NCI-H1048 (cell line): ENCODE measurements at regions not wholly inside any gene's neighbourhood (a gene's known extent, or its start where the extent isn't known, plus 50 kb on each side); places are given as distances from the start of the nearest gene placed in this dataset.
"Not testable (repeated sequence)": the region's sequence is repeated elsewhere in the genome, so short reads cannot be mapped to it uniquely, and the experiment has no call there.

Experiments
- DNase-seq: peaks from one replicate; lab custom pipeline; 2025; lab: John Stamatoyannopoulos, UW

DNA sequence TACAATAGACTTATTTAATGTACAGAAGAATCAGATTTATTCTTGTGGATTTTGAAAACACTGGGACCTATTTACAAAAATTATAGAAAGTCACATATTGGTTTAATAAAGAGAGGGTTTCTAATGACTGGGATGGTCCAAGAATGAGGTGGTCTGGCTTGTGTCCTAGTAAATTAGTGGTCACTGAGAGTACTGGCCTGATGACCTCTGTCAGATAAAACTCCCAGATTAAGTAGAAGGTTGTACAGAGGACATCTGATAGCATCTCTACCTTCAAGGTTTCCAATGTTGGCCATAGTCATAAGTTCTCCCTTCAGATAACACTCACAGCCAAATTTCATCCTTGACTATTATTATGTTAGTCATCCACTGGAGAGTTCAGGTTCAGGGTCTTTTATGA is 692.9 kb downstream of the MTRR start:
- no peak for DNase-seq

DNA sequence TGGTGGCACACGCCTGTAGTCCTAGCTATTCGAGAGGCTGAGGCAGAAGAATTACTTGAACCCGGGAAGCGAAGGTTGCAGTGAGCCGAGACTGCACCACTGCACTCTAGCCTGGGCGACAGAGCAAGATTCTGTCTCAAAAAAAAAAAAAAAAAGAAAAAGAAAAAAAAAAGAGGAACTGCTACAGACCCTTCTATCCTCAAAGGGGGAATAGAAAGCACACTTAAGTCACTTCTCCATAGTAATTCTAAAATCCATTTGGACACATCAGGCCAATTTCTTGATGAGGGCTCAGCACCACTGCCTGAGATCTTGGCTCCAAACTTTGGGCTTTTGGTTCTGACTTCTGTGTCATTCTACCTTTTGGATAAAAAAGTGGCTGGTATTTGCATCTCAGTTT is 694.6 kb downstream of the MTRR start:
- not testable (repeated sequence) for DNase-seq

DNA sequence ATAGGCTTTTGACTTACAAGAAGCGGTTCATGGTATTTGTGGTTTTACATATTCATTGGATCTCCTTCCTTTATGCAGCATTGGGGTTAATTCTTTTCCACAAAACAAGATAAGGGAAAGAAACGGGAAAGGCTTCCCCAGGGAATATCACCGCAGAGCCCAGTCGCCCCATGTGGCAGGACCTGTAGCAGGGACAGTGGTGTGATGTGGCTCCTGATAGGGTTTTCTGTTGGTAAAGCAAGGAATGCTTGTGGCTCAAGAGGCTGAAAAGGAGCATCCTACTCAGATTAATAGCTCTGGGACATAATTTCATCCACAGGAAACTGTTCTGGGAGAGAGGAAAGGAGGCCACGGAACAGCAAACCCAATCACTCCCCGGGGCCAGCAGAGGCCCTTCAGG is 699.9 kb downstream of the MTRR start:
- no peak for DNase-seq

DNA sequence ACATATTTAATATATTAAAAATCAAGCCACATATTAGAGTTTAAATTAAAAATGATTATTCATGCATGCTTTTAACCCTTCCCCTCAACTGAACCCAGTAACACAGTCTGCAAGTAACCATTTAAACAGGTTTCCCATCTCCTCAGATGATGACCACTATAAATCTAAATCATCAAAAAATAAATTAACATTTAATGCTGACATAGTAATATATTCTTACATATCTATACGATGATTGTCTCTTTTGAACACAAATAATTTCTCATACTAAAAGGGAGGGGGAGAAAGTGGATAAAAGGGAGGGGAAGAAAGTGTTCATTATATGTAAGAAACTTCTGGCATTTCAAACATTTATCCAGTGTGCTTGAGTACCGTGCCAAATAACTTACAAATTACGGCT is 701.6 kb downstream of the MTRR start:
- DNase-seq, result no peak

DNA sequence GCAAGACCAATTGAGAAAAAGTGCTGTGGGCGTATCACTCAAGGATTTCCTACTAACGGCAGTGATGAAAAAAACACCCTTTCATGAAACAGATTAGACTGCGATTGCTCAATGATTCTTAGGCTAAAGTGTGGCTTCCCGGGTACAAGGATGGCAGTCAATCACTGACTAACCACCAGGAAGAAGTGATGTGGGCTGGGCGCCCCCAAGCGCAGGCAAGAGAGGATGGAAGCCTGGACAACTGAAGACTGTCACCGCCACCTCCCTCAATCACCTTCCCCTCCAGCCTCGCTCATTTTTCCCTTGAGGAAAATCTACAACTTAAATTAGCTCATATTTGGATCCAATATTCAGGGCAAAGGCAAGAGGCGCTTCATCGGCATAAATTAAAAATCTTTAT is 707.2 kb downstream of the MTRR start:
- DNase-seq, result no peak

DNA sequence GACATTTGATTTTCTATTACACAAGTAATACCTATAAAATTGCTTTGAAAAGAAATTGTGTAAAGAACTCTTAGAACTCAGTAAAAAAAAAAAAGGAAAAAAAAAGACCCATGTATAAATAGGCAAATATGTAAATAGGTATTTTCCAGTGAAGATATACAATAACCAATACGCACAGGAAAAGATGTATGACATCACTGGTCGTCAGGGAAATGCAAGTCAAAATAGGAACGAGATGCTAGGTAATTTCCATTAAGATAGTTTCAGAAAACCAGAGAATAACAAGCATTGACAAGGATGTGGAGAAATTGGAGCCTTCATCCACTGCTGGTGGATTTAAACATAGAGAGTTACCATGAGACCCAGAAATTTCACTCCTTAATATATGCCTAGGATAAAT is 708.8 kb downstream of the MTRR start:
- no peak for DNase-seq

DNA sequence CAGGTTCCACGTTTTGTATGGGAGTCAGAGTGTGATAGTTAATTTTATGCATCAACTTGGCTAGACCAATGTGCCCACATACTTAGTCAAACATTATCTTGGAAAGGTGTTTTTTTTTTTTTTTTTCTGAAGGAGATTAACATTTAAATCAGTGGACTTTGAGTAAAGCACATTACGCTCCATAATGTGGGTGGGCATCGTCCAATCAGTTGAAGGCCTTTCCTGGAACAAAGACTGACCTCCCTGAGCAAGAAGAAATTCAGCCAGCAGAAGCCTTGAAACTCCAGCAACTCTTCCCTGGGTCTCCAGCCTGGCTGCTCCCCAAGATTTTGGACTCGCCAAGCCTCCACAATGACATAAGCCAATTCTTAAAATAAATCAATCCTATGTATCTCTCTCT is 711.4 kb downstream of the MTRR start:
- DNase-seq, result no peak

DNA sequence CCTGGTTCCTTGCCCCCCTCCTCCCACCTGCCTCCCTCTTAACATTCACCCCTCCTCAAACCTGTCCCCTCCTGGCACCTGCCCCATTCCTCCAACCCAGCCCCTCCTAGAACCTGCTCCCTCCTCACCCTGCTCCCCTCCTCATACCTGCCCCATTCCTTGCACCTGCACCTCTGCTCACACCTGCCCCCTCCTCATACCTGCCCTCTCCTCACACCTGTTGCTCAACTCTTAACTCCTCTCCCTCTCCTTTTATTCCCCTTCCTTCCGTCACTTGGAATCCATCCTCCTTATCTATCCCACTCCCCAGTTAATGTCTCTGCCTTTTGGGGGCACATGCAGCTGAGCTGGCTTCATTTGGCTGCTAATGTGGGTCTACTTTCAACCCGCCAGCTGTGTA is 712.1 kb downstream of the MTRR start:
- no peak for DNase-seq

DNA sequence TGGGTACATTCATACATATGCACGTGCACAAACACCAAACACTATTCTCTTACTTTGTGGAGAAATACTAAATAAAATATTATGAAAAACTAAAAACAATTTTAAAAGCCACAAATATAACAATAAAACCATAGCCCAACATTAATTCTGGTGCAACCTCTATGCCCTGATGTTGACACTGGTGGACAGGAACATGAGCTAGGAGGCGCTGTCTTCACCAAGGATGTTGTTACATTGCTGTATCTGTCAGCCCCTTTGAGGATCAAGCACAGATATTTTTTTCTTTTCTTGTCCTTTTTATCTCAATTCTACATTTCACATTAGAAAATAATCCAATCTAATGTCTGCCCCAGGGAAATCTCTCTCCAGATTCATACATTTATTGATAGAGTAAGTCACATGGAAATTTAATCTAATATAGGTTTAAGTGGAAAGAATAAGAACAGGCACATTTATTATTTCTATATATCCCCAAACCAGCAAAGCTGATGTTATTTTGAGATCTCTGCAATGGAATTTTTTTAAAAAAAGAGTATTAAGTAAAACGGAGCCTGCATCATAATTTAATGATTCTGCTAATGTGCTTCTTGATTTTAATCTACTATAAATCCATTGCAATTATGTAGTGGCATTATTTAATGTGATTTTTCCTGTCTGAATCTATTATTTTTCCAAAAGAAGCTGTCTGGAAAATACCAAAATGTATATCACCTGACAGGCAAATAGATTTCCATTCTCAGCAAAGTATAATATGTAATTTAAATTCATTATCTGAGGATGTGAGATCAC is 716.5 kb downstream of the MTRR start:
- no peak for DNase-seq

DNA sequence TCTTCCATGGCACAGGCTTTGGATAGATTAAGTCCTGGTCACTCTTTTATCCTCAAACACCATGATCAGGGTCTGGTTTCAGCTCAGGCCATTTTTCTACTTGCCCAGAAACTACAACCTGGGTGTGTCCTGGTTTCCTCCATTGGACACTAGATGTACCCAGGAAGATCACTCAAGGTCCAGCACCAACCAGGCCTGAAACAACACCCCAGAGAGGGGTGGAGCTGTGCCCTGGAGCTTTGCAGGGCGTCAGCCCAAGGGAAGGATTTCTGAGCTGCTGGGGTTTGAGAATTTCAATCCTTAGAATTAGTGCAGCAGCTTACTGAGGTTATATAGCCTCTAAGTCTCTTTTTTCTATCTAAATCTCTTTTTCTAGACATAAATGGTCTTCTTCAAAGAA is 722.0 kb downstream of the MTRR start:
- DNase-seq, result no peak

DNA sequence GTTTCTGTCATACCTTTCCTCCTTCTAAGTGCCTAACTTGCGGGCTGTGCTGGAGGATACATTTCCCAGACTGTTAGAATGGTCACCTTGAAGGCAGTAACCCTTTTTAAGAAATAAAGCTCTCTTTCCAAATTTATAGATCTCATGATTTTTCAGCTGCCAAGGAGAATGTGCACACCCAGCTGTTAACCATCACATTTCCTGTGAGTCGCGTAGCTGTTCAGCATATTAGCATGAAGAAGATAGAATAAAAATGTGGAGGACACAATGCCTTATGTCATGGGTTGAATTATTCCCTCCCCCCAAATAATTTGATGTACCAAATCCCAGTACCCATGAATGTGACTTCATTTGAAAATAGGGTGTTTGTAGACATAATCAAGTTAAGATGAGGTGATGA is 729.4 kb downstream of the MTRR start:
- DNase-seq, result no peak

DNA sequence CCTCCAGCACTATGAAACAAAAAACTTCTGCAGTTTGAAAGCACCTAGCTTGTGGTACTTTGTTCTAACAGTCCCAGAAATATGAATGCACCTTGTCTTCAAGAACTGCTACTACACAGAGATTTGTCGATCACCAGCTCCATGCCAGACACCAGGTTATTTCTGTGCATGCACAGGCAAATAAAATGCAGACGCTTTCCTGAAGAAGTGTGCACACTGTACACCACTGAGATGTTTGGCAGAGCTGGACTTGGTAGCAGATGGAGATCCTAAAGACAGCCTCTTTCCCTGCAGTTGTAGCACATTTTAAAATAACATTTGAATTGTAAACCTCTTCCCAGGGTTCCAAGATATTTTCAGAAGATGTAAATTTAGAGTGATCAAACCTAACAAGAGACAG is 730.0 kb downstream of the MTRR start:
- no peak for DNase-seq

DNA sequence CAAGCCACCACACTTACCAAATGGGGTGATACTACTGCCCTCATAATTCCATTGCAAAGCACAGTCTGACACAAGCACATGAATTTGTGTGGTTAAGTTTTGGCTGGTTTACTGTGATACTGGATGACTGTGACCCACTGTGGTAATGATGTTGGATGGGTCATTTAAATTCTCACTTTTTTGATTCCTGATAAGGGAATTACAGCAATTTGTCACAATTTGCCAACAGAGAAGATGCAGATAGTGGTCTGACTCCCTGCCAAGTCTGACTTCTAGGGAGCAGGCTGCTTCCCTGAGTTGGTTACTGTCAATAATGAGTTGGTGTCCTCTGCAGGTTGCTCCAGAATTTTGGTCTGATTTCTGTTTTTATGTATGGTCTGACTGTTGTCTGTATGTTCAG is 731.9 kb downstream of the MTRR start:
- no peak for DNase-seq

DNA sequence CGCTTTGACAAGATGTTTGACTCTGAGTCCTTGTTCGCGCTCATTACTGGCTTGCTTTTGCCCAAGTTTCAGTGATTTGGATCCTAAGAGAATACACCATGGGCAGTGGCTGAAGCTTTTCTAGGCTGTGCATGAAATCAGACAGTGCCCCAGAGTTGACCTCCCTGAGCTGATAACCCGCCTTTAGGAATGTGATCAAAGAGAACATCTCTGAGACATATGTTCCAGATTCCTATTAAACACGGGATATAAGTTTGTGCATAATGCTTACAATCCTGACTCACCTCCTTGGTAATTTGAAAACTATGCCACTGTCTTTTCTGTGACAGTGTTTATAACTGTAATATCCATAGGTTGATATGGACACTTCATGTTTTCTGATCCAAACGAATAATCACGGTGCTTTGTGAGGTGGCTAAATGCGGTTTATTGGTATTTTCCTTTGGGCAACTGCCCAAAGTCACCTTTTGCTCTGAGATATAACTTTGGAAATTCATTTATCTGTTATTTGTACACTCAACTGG is 732.9 kb downstream of the MTRR start:
- DNase-seq, result no peak

DNA sequence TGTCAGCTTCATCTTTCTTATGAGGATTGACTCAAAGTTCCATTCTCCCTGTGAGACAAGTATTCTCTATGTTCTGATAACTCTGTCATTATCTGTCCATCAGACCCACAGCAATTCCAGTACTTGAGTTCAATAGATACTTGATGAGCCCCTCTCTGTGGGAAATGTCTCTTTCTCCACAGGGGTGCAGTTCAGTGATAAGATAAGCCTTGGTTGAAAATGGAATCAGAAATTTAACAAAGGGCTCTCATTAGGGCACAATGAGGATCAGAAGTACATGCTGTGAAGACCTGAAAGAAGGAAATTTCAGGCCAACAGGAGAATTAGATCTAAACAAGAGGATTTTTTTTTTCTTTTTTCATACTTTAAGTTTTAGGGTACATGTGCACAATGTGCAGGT is 737.3 kb downstream of the MTRR start:
- DNase-seq, result no peak

DNA sequence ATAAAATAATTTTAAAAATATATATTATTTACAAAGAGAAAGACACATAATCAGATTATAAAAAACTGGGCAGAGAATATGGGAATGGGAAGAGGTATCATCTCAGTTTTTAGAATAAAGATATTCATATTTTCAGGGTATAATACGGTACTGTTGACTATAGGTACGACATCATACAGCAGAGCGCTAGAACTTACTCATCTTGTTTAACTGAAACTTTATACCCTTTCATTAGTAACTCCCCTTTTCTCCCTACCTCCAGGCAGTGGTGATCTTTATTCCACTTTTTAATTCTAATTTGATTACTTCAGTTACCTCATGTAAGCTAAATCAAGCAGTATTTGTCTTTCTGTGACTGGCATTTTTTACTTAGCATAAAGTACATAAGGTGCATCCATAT is 742.1 kb downstream of the MTRR start:
- DNase-seq, result no peak

DNA sequence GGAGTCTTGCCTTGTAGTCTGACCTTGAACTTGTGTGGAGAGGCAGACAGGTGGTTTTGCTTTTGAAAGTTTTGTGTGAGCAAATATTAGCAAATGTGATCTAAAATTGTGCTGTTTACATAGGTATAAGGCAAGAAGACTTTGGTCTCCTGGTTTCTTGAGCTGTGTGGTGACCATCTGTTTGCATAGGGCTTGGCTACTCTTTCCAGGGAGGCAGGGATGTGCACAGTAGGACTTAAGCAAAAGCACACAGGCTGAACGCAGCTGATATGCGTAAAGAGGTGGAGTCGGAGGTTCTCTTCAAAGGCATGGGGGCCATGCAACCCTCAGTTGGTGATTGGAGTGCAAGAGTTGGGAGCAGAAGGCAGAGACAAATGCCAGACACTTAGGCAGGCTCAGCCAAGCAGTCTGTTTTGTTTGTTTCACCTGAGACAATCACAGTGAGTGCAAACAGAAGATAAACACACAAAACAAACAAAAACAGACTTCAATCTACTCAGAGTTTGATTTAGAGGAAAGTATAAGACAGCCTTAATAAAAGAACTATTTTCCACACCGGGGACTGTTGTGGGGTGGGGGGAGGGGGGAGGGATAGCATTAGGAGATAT is 744.2 kb downstream of the MTRR start:
- DNase-seq, result no peak

DNA sequence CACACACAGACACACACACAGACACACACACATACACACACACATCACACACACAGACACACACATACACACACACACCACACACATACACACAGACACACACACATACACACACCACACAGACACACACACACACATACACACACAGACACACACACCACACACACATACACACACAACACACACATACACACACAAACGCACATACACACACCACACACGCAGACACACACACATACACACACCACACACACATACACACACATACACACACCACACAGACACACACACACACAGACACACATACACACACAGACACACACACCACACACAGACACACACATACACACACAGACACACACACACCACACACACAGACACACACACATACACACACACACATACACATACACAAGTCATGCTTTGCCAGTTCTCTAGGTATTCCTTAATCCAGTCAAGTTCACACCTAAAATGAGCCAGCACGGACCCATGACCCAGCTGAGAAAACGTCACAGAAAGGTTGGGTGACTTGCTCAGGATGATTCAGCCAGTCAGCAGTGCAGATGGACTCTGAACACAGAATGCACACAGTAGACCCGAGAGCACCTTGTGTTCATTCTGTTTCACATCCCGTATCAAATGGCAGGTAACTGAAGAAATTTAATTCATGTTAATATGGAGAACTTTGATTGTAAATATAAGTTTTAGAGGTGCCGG is 746.4 kb downstream of the MTRR start:
- no peak for DNase-seq

DNA sequence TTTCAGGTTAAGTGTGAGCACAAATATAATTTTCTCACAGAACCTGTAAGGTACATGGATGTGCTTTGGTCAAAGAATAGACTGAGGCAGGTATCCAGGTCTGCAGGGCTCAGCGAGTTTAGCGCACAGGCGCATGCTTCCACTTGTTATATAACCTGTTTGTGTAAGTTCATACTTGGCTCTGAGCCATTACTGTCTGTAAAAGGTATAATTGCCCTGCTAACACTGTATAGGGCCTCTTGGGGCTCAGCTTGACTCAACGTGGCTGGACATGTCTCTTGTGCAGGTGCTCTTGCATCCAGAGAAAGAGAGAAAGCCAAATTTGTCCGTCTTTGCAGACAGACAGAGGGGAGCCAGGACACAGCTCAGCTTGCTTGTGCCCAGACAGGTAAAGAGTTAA is 759.6 kb downstream of the MTRR start:
- DNase-seq, result no peak

DNA sequence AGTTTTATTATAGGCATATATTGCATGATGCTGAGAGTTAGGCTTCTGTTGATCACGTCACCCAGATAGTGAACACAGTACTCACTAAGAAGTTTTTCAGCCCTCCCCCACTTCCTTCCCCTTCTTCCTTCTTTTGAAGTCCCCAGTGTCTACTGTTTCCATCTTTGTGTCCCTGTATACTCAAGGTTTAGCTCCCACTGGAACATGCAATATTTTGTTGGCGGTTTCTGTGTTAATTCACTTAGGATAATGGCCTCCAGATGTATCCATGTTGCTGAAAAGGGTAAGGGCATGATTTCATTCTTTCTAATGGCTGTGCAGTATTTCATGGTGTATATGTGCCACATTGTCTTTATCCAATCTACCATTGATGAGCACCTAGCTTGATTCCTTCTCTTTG is 764.3 kb downstream of the MTRR start:
- DNase-seq, result no peak

DNA sequence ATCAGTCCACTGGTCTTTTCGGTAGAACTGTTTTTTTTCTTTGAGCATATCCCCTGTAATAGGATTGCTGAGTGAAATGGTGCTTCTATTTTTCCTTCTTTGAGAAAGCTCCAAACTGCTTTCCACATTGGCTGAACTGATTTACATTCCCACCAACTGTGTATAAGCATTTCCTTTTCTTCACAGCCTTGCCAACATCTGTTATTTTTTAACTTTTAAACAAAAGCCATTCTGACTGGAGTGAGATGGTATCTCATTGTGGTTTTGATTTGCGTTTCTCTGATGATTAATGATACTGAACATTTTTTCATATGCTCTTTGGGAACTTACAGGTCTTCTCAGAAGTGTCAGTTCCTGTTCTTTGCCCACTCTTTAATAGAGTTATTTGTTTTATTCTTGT is 764.7 kb downstream of the MTRR start:
- DNase-seq, result no peak

DNA sequence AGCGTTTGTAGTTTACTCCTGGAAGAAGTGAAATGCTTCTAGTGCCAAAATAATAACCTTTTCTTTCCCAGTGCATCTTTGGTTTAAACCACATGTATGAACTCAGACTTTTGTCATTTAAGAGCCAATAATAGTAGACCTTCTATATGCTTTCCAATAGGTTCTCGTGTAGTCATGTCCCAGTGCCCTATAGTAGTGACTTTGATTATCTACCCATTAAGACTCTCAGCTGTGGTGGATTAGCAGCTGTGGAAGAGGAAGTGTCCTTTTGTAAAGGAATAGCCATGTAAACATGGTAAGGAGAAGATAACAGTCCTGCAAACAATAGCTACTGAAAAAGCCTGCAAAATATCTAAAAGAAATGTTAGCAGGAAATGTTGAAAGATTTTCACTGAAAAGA is 765.3 kb downstream of the MTRR start:
- no peak for DNase-seq

DNA sequence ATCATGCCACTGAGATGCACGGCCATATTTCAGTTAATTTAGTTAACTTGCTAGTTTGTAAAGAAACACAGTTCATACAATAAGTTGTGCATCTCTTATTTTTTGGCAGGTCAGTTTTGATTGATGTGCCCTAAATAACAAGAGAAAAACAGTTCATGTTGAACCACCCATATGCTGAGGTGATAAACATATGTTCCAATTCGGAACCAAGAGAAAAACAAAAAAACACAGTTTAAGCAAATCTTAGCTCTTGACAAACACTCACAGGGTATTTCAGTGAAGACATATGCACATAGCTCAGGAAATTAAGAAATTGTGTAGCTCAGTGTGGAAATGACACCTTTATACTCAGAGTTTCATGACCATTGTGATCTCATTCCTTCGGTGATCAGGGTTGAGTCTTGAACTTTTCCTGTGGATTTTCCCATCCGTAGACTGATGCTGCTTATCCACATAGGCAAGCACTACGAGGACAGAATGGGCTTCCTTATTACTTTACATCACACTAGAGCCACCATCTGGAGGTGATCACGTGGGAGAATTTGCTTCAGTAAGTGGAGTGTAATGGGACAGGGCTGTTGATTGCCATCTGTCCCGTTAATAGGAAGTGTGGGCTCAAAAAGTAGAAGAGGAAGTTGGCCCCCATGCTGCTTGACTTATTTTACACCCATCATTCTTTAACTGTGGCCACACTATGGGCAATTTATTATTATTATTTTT is 773.0 kb downstream of the MTRR start:
- DNase-seq, result no peak
